ENCODE measurements at regions not wholly inside any gene's neighbourhood (a gene's known extent, or its start where the extent isn't known, plus 50 kb on each side); places are given as distances from the start of the nearest gene placed in this dataset.
A peak's percentile ranks its signal among the peaks of the same experiment; 100 is the strongest.
"Not testable (repeated sequence)": the region's sequence is repeated elsewhere in the genome, so short reads cannot be mapped to it uniquely, and the experiment has no call there.

DNA sequence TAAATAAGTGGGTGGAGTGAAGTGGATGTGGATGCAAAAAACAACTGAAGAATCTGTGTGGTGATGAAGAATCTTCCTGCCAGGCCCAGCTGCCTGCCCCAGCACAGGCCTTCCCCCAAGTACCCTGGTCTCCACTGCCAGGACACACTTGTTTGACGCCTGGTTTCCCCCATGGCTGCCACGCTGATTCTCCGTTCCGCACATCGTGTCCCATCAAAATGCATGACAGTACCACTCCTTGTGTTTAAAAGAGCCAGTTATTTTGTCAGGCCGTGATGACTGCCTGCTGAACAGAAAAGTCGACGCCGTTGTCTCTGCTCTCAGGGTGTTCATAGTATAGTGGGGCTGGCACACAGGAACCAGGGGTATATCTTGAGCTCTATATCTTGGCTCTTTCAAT is 50.3 kb upstream of the KYNU start:
- DNase-seq: no peak

DNA sequence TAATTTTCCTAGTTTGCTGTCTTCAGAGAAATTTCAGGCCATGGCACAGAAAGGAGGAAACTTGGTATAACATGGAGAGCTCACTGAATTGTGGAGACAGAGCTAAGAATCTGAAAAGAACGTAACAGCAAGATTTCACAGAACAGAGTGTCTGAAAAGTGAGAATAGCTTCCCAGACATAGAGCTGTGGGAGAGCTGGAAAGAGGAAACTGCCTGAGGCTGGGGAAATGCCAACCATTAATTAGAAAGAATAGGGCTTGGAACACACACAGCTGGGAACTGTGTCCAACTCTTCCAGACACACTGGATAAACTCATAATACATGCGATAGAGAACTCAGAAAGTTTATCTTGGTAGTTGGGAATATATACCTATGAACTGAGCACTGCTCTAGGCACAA is 51.6 kb upstream of the KYNU start:
- no peak for DNase-seq

DNA sequence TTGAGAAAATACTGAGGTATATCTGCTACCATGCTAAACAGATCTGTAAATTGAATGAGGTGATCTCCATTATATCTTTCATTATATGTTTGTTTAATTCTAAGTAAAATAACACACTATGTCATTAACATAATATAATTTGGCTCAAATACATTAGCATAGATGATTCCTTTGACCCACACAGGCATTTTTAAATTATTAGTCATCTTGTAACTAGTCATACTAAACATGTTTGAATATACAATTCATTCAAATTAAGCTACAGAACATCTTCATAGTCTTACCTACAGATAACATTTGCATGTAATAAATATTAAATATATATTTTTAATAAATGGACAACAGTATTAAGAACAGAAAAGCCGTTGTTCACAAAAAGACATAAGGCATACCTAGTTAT is 52.7 kb upstream of the KYNU start:
- no peak for DNase-seq

DNA sequence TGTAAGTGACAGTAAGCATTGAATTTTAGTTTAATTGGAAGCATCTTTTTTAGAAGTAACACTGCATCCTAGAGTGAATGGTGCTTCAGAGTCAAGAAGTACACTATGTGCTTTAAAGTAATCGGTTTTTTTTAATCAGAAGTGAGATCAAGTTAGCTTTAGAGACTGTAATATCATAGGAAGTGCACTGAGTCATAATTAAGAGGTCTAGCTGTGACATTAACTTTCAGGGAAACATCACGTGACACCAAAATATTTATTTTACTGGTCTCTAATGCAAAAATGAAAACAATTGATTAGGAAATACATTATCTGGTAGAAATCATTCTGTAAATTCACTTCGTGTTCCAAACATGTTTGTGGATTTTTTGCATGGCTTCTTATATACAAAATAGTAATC is 55.3 kb upstream of the KYNU start:
- DNase-seq: no peak

DNA sequence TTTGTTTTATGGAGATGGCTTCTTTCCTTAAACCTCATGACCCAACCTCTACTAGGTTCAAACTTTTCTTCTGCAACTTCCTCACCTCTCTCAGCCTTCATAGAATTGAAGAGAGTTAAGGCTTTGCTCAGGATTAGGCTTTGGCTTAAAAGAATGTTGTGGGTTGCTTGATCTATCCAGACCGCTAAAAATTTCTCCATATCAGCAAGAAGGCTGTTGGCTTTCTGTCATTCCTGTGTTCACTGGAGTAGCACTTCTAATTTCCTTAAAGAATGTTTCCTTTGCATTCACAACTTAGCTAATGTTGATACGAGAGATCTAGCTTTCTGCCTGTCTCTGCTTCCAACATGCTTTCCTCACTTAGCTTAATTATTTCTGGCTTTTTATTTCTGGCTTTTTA is 58.1 kb upstream of the KYNU start:
- no peak for DNase-seq

DNA sequence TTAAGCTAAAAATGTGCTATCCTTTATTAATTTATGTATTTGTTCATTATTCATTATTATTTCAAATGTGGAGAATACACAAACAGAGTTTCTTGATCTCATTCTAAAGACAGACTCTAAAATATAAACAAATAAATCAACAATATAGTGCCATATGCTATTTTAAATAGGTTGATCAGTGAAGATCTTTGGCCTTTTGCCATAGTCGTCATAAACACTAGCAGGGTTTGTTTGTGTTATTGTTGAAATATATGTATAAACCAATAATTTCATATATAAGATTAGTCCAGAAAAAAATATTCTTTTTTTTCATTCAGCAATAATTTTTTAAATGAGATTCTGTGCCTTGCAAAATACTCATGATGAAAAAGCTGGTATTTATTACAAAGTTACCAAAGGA is 62.1 kb upstream of the KYNU start:
- no peak for DNase-seq

DNA sequence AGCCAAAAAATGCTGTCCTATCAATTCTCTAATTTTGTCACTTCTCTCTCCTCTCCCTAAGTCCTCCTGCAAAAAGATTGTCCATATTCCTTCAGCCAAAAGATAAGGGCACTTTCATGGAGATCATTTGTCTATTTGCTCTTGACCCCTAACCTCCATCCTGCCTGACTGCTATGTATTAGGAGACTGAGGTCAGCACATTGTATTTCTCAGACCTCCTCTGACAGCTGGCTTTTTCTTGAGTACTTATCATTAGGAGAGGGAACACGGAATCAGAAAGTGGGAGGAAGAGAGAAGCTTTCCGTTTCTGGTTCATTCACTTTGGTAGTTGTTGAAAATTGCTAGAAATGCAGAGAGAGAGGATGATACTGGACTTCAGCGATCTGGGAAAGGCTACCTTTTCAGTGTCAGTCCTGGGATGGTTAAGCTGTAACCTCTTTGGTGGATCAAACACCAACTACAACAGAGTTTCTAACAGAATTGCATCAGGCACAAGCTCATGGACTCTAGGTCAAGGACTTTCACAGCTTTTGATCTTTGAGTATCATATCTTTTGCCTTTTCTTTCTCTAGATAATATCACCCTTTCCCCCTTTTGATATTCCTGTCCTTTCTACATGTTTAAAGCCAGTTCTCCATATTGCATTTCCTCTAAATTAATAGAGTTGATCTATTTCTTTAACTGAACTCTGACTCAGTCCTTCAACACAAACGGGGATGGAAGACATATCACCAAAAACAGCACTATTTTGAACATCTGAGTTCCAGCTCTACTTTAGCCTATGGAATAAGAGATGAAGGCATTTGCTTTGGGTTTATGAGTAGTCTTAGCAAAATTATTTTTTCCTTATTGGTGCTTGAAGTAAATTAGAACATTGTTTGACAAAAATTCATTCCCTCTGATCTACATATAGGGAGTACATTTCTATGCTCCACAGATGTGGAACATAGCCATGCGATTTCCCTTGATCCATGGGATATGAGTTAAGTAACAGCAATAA is 63.3 kb upstream of the KYNU start:
- DNase-seq: no peak

DNA sequence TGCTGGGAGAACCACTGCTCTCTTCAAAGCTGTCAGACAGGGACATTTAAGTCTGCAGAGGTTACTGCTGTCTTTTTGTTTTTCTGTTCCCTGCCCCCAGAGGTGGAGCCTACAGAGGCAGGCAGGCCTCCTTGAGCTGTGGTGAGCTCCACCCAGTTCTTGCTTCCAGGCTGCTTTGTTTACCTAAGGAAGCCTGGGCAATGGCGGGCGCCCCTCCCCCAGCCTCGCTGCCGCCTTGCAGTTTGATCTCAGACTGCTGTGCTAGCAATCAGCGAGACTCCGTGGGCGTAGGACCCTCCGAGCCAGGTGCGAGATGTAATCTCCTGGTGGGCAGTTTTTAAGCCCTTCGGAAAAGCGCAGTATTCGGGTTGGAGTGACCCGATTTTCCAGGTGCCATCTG is 65.8 kb upstream of the KYNU start:
- not testable (repeated sequence) for DNase-seq

DNA sequence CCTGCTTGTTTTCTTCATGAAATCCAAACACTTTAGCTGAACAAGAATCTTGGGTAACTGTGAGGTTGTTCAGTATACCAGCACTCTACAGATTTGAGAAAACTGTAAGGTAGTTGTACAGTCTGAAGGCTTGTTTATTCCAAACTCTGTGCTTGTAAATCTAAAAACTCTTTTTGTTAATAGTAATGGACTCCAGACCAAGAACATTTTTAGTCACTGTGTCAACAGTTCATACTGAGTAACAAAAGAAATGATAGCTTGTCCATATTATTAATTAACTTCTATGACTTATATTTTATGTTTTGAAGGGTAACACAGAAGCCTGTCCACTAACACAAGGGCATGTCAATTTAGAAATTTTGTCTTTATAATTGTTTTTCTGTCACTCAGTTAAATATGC is 72.2 kb upstream of the KYNU start:
- DNase-seq: no peak

DNA sequence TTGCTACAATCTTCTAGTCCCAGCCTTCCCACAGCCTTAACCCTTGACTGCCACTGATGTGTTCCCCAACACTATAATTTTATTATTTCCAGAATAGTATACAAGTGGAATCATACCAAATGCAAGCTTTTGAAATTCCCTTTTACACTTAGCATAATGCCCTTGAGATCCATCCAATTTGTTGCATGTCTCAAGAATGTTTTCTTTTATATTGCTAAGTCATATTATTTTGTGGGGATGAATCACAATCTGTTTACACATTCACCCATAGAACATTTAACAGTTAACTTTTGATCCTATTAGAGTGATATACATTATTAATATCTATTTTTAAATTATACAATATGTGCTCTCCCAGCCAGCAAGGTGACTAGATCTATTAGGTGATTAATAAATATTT is 74.3 kb upstream of the KYNU start:
- DNase-seq: no peak

DNA sequence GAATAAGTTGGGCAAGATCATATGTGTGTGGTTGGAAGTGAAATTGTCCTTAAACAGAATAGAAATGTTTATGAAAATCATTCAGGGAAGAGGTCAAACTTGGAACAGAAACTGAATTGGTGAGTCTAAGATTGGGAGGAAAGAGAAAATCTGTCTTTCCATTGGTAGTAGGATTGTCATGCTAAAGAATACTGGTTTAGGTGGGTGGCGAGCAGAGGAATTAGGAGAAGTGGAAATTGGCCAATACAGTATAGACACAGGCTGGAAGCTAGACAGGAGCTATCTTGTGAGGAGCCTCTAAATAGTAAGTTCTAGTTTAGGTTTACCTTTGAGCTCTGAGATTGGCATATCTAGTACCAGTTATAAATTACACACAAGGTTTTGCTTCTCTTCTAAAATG is 80.9 kb upstream of the KYNU start:
- no peak for DNase-seq

DNA sequence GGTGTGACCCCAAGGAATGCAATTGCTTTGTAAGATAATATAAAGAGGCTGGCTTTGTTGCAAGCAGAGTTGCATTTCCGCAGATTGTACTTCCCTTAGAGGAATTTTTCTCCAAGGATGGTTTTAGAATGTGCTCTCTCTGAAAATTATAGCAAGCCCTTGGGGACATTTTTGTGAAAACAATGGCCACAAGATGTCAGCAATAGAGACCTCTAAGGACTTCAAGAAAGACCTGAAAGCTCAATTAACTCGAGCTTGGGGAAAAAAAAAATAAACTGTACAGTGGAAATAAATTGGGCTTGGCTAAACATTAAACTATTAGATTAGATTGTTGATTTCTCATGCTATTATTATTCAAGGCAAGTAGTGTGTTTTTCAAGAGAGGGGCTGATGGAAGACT is 81.3 kb upstream of the KYNU start:
- DNase-seq: peak; percentile 4

DNA sequence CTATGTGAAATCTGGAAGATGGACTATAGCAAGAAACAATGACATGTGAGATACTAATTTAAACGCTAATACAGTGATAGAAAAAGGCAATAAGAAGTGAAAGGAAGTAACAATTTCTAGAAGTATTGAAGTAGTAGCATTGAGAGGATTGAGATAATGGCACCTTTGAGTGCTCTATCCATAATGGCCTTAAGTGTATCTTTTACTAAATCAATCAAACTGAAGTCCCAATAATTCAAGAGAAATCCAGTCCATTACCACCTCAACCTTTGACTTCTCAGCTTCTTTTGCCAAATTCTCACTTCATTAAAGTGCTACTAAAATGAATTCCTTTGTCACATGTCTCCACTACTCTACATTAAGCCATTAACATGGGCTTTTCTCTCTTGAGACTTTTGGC is 82.6 kb upstream of the KYNU start:
- no peak for DNase-seq

DNA sequence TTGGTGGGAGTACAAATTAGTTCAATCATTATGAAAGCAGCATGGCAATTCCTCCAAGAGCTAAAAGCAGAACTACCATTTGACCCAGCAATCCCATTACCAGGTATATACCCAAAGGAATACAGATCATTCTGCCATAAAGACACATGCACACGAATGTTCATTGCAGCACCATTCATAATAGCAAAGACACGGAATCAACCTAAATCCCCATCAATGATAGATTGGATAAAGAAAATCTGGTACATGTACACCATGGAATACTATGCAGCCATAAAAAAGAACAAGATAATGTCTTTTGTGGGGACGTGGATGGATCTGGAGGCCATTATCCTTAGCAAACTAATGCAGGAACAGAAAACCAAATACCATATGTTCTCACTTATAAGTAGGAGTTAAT is 85.1 kb upstream of the KYNU start:
- not testable (repeated sequence) for DNase-seq

DNA sequence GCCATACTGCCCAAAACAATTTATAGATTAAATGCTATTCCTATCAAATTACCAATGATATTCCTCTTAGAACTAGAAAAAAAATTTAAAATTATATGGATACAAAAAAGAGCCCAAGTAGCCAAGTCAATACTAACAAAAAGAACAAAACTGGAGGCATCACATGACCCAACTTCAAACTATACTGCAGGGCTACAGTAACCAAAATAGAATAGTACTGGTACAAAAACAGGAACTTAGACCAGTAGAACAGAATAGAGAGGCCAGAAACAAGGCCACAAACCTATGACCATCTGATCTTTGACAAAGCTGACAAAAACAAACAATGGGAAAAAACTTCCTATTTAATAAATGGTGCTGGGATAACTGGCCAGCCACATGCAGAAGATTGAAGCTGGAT is 86.1 kb upstream of the KYNU start:
- no peak for DNase-seq

DNA sequence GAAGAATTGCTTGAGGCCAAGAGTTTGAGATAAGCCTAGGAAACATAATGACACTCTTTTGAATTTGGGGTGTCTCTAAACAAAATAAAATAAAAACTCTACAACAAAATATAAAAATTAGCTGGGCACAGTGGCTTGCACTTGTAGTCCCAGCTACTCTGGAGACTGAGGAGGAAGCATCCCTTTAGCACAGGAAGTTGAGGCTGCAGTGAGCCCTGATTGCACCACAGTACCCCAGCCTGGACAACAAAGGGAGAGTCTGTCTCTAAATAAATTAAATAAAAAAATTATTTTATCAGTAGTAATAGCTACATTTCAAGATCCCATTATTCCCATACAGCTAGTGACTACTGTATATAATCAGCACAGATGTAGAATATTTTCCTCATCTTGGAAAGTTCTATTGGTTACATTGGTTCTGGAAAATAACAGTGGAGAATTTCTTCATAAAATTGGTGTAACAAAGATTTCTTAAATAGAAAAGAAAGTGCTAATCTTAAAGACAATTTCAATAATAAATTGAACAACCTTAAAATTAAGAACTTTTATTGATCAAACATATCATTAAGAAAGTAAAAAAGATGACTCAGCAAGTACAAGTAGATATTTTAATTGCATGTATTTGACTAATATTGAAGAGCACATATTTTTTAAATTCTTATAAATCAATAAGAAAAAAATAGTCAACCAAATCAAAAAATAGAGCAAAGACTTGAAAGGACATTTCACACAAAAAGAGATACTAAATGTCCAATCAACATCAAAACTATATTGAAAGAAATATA is 90.4 kb upstream of the KYNU start:
- no peak for DNase-seq

DNA sequence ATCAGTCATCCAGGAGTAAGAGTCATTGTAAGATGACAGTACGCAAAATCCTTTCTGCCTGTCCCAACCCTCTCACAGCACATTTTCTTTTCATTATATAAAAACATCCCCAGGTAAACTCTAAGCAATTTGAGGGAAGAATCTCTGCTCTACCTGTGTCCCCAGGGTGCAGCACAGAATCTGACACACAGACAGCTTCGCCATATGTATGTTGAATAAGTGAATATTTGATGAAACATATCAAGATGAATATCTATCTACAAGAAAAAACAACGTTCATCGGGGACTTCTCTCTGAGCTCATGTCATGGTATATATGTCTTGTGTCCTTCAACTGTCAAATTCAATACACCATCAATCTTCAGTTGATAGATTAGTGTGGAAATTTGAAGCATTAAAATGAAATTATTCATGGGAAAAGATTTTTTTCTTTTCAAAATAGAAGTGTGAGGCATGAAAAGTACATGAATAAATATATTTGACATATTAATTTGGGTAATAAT is 94.5 kb upstream of the KYNU start:
- DNase-seq: no peak

DNA sequence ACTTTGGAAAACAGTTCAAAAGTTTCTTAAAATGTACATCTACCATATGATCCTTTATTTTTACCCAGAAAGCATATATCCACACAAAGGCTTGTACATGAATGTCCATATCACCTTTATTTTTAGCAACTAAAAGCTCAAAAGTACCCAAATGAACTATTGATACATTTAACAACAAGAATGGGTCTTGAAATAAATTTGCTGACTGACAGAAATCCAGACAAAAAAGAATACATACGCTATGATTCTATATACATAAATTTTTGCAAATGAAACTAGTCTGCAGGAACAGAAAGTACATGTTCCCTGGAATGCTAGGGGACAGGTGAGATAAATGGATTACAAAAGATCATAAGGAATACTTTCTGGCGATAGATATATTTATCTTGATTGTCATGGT is 96.3 kb upstream of the KYNU start:
- no peak for DNase-seq

DNA sequence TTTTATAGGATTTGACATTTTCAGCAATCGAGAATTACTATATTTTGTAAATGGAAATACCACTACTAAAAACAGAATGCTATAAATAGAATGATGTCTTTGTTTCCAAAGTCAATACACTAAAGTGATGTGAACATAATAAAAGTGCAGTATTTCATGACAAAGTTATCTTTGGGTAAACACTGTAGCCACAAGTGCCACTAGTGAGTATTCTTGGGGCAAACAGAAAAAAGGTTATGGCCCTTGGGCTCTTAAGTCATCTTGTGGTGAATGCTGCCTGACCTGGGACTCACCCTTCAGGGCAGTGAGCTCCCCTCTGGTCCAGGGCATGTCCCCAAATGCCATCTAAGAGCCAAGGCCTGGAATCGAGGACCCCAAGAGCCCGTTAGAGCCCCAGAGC is 99.2 kb upstream of the KYNU start:
- no peak for DNase-seq

DNA sequence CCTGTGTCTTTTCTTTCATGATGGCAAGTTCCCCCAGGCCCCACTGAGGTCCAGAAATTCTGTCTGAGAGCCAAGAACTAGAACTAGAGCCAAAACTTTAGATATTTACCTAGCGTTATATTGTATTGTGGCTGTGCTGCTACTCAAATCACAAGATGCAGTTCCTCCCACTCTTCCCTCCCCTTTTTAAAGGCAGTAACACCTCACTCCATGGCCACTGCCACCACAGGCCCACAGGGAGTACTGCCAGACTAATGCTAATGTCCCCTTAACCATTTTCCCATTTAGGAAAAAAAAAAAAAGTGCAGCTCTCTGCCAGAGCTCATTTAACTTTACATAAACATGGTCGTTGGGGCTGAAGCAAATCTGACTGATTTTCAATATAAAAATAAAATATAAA is 99.7 kb upstream of the KYNU start:
- no peak for DNase-seq

DNA sequence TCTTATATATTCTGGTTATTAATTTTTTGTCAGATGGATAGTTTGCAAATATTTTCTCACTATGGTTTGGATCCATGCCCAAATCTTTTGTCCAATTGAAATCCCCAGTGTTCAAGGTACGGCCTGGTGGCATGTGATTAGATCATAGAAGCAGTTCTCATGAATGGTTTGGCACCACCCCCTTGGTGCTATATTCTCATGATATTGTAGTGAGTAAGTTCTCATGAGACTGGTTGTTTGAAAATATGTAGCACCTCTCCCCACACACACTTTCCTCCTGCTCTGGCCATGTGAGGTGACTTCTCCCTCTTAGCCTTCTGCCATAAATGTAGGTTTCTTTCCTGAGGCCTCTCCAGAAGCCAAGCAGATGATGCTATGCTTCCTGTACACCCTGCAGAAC is 107.7 kb upstream of the KYNU start:
- DNase-seq: no peak

DNA sequence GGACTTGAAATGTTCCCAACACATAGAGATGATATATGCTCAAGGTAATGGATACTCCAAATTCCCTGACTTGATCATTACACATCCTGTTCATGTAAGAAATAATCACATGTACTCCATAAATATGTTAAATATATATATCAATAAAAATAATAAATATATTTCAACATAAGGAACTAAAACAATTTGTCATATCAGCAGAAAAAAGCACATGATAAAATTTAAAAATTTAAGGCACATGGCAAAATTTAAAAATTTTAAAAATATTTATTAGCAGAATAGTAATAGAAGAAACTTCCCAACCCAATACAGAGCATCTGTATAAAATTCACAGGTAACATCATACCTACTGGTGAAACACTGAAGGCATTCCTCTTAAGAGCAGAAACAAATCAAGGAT is 109.6 kb upstream of the KYNU start:
- no peak for DNase-seq

DNA sequence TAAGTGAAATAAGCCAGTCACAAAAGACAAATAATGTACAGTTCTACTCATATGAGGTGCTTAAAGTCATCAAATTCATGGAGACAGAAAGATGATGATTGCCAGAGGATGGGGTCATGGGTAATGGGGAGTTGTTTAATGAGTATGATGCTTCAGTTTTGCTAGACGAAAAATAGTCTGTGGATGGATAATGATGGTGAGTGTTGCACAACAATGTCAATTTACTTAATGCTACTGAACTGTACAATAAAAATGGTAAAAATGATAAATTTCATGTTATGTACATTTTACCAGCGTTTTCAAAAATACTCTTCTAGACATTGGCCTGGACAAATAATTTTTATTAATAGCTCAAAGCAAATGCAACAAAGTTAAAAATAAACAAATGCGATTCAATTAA is 118.5 kb upstream of the KYNU start:
- no peak for DNase-seq

All from renal pelvis (tissue), 1 donor.